HEK293T (cell line): ENCODE measurements at regions not wholly inside any gene's neighbourhood (a gene's known extent, or its start where the extent isn't known, plus 50 kb on each side); places are given as distances from the start of the nearest gene placed in this dataset.

Experiments
- CTCF ChIA-PET: fragments of 350-600 bp; formaldehyde crosslinking; extraction: SDS; loops from one replicate; lab custom pipeline; 2021; ENCODE audit warnings: antibody characterized with exemption, inconsistent platforms; lab: Yijun Ruan, JAX
- POLR2A ChIA-PET: fragments of 350-600 bp; formaldehyde crosslinking; extraction: SDS; loops from one replicate; lab custom pipeline; 2020; ENCODE audit warnings: antibody characterized with exemption, inconsistent platforms; lab: Yijun Ruan, JAX
- DNase-seq: peaks from one replicate; pipeline ENCODE4 v3.0.0; 2012; ENCODE audit warnings: mixed read lengths; ENCODE audit errors: extremely low spot score
- ARNT ChIP-seq: fragments of 450-650 bp; IDR thresholded peaks from 2 replicates; pipeline ENCODE4 v1.6.1; 2017; ENCODE audit warnings: mild to moderate bottlenecking
- BHLHE40 ChIP-seq: fragments of 450-650 bp; IDR thresholded peaks from 2 replicates; pipeline ENCODE4 v1.6.1; 2016; ENCODE audit warnings: mild to moderate bottlenecking, moderate library complexity, borderline replicate concordance
- CTBP1 ChIP-seq: fragments of 450-650 bp; IDR thresholded peaks from 2 replicates; pipeline ENCODE4 v1.6.1; 2016; ENCODE audit warnings: borderline replicate concordance
- ELF4 ChIP-seq: fragments of 450-650 bp; IDR thresholded peaks from 2 replicates; pipeline ENCODE4 v1.6.1; 2017; ENCODE audit warnings: antibody characterized with exemption
- FOXA1 ChIP-seq: fragments of 450-650 bp; IDR thresholded peaks from 2 replicates; pipeline ENCODE4 v1.6.1; 2016; ENCODE audit warnings: mild to moderate bottlenecking
- FOXK2 ChIP-seq: fragments of 450-650 bp; IDR thresholded peaks from 2 replicates; pipeline ENCODE4 v1.6.1; 2016; ENCODE audit warnings: mild to moderate bottlenecking
- FOXM1 ChIP-seq: fragments of 450-650 bp; IDR thresholded peaks from 2 replicates; pipeline ENCODE4 v1.6.1; 2017; ENCODE audit warnings: mild to moderate bottlenecking, borderline replicate concordance
- HDGF ChIP-seq: fragments of 450-650 bp; IDR thresholded peaks from 2 replicates; pipeline ENCODE4 v1.6.1; 2017; ENCODE audit warnings: antibody characterized with exemption, borderline replicate concordance
- L3MBTL2 ChIP-seq: fragments of 450-650 bp; conservative IDR thresholded peaks from 2 replicates; pipeline ENCODE4 v1.6.1; 2016; ENCODE audit warnings: mild to moderate bottlenecking
- LEF1 ChIP-seq: fragments of 450-650 bp; IDR thresholded peaks from 2 replicates; pipeline ENCODE4 v1.6.1; 2017; ENCODE audit warnings: mild to moderate bottlenecking, borderline replicate concordance
- NFRKB ChIP-seq: fragments of 450-650 bp; IDR thresholded peaks from 2 replicates; pipeline ENCODE4 v1.6.1; 2016; ENCODE audit warnings: mild to moderate bottlenecking, moderate library complexity
- SP1 ChIP-seq: fragments of 450-650 bp; IDR thresholded peaks from 2 replicates; pipeline ENCODE4 v1.6.1; 2017
- SUZ12 ChIP-seq: fragments of 450-650 bp; IDR thresholded peaks from 2 replicates; pipeline ENCODE4 v1.6.1; 2016; ENCODE audit warnings: mild to moderate bottlenecking
- TARDBP ChIP-seq: fragments of 450-650 bp; IDR thresholded peaks from 2 replicates; pipeline ENCODE4 v1.6.1; 2016
- ZNF384 ChIP-seq: fragments of 450-650 bp; IDR thresholded peaks from 2 replicates; pipeline ENCODE4 v1.6.1; 2016
- TF ChIP-seq, protein P1 (sequence below): fragments of 450-650 bp; IDR thresholded peaks from 2 replicates; pipeline ENCODE4 v1.6.1; 2016

DNA sequence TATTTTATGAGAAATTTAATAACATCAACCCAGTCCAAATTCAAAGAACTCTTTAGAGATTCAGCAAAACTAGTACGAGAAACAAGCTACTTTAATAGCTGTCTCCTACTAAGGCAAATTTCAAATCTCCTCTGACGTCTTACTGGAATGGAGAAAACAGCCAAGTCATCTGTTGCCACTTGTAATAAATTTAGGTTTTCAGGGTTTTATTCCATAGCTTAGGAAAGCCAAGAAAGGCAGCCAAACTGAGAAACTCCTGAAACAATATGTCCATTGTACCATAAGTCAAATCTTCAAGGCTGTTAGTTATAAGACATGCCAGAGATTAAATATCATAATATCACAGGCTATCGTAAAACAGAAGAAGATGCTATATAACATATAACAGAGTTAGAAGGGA lies 524.6 kb upstream of the SETBP1 start:
- CTCF ChIA-PET, result no interaction called here
- no peak for DNase-seq
- POLR2A ChIA-PET, result no interaction called here
- no peak for TF ChIP-seq ELF4
- no peak for TF ChIP-seq SP1
- no peak for TF ChIP-seq BHLHE40
- no peak for TF ChIP-seq L3MBTL2
- TF ChIP-seq ZNF384, result no peak
- no peak for TF ChIP-seq TARDBP
- TF ChIP-seq NFRKB, result no peak
- no peak for TF ChIP-seq ARNT
- TF ChIP-seq FOXM1, result no peak
- no peak for TF ChIP-seq FOXK2
- no peak for TF ChIP-seq FOXA1
- TF ChIP-seq CTBP1, result no peak
- TF ChIP-seq SUZ12, result no peak
- TF ChIP-seq HDGF, result no peak
- TF ChIP-seq, protein P1, sequence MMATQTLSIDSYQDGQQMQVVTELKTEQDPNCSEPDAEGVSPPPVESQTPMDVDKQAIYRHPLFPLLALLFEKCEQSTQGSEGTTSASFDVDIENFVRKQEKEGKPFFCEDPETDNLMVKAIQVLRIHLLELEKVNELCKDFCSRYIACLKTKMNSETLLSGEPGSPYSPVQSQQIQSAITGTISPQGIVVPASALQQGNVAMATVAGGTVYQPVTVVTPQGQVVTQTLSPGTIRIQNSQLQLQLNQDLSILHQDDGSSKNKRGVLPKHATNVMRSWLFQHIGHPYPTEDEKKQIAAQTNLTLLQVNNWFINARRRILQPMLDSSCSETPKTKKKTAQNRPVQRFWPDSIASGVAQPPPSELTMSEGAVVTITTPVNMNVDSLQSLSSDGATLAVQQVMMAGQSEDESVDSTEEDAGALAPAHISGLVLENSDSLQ, result no peak
- TF ChIP-seq LEF1, result no peak

DNA sequence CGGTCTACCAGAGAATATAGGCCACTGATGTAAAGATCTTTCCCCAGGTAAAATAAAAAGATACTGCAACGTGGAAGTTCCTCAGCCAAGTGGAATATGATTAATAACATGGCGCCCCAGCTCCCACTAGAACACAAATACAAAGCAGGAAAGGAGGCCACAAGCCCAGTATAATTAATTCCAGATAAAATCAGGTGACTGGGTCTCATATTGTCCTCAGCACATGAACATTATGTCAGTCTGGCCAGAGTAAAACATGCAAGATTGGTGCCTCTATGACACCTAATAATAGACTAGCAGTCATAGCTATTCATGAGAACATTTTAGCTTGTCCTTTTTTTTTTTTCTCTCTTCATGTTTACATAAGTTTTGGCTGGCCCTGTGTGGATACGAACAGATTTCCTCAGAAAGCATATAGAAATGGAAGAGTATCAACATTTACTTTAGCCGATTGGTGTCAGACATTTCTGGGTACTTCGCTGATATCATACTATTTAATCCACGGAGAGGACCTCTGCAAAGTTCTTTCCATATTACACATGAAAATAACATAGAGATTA lies 523.8 kb upstream of the SETBP1 start:
- POLR2A ChIA-PET, result no interaction called here
- TF ChIP-seq FOXK2 (no peak), CTBP1 (no peak), LEF1 (no peak), TARDBP (no peak), BHLHE40 (no peak), NFRKB (no peak), HDGF (no peak), SUZ12 (no peak), ARNT (no peak)
- DNase-seq, result no peak
- CTCF ChIA-PET, result no interaction called here

DNA sequence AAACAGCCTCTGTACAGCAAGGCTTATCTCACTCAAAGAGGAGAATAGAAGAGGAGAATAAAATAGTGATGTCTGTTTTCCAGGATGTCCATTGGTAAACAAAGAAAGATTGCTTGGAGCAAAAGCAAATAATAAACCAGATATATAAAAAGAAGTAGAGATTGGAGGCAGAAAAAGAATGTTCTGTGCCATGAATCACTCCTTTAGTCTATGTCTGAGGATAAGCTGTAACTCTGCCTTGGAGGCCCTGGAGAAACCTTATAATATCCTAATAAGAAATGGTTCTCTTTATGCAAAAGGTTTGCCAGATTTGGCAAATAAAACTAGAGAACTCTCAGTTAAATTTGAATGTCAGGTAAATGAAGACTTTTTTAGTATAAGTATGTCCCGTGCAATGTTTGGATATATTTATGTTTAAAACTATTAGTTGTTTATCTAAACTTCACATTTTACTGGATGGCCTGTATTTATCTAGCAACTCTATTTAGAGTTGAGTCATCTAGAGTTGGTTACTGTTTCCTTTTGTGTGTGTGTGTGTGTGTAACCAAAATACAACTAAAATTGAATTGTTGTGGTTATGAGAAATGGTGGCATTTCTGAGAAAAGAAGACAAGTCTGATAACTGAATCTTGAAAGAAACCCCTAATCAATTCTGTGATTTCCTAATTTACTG lies 510.3 kb upstream of the SETBP1 start:
- CTCF ChIA-PET, result no interaction called here
- TF ChIP-seq HDGF (no peak), NFRKB (no peak), SUZ12 (no peak), BHLHE40 (no peak), FOXA1 (no peak), L3MBTL2 (no peak), FOXM1 (no peak), TARDBP (no peak), ZNF384 (no peak), CTBP1 (no peak), LEF1 (no peak), ELF4 (no peak), ARNT (no peak)
- TF ChIP-seq, protein P1, result no peak
- POLR2A ChIA-PET, result no interaction called here
- no peak for DNase-seq

DNA sequence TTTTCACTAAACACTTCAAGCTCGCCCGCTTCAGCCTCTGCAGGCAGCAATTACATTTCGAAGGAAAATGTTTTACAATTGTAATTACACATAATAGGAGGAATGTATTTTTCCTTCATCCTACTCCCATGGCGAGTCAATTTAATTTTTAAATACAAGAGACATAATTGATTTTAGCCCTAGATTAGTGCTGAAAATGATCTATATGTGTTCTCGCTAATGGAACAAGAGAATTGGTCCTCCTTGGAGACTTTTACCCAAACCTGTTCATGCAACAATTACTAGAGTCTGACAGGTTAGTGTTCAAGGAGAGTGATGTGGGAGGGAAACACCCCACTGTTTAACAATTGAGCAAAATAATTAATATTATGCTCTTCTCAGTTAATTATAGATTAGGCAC lies 509.4 kb upstream of the SETBP1 start:
- no peak for DNase-seq
- ChIA-PET POLR2A (no interaction called here), CTCF (no interaction called here)
- TF ChIP-seq, protein P1, result no peak
- no peak for TF ChIP-seq L3MBTL2

DNA sequence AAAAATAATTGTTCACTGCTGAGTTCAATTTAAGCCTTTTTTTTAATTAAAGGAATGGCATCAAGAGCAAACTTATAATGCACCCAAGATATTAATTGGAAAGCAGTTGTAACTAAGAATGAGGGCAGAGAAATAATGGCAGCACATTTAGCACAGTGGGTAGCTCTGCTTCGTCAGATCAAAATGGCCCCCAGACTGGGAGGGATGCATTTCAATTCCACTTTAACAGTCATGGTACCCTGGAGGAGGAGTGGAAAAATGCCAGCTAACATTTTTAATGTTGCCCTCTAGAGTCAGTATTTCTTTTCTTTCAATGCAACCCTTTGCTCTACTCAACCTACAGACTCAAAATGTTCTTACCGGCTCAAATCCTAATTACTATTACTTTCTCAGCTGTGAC lies 504.8 kb upstream of the SETBP1 start:
- CTCF ChIA-PET, result no interaction called here
- POLR2A ChIA-PET, result no interaction called here
- TF ChIP-seq SP1 (no peak), ZNF384 (no peak), FOXA1 (no peak), TARDBP (no peak), L3MBTL2 (no peak), ELF4 (no peak), CTBP1 (no peak), LEF1 (no peak), SUZ12 (no peak), BHLHE40 (no peak), FOXK2 (no peak), HDGF (no peak), FOXM1 (no peak), NFRKB (no peak), ARNT (no peak)
- TF ChIP-seq, protein P1, result no peak
- no peak for DNase-seq

DNA sequence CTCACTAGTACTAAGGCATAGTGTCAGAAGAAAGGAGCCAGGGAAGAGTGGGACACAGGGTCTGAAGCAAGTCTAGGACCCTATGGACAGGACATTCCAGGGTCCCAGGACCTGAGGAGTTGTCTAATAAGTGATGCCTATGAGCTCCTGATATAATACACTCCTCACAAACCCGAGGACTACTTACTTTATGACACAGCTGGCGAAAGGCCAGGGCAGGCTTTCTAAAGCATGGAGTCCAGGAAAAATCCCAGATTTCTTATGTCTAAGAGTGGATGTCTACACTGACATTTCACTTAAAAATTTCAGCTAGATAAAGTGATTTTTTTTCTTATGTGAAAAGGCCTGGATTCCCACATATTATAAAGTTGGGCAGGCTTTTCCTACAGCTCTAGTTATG lies 502.2 kb upstream of the SETBP1 start:
- POLR2A ChIA-PET, result no interaction called here

More for the DNA sequence above, 502.2 kb upstream of the SETBP1 start:
- TF ChIP-seq TARDBP (no peak), FOXK2 (no peak)
- CTCF ChIA-PET, result no interaction called here
- DNase-seq, result no peak
